Body of pancreas (tissue), 4 donors: ENCODE measurements at regions not wholly inside any gene's neighbourhood (a gene's known extent, or its start where the extent isn't known, plus 50 kb on each side); places are given as distances from the start of the nearest gene placed in this dataset.

ENCODE experiments used
- CTCF ChIP-seq, 7 experiments: fragments of 450-650 bp in 4 of 7; fragments of 200-600 bp in 3 of 7; sonication (generic) in 3 of 7; IDR thresholded peaks; one replicate each; pipeline ENCODE4 v1.5.1; 2016 to 2019; ENCODE audit warnings: antibody characterized with exemption in 7 of 7
- POLR2A ChIP-seq, 3 donors: fragments of 450-650 bp; IDR thresholded peaks; one replicate each; pipeline ENCODE4 v1.6.1; 2016; ENCODE audit warnings: antibody characterized with exemption in 3 of 3, mild to moderate bottlenecking in 2 of 3

- TF ChIP-seq CTCF (IDR thresholded peaks at IDR 0.05) (no peak), POLR2A (IDR thresholded peaks at IDR 0.05) (no peak)
Measured at GRCh38 chr1:94754095-94754494, 66.1 kb upstream of the SLC44A3 start.
